Tibial nerve (tissue), 3 donors: ENCODE measurements at regions not wholly inside any gene's neighbourhood (a gene's known extent, or its start where the extent isn't known, plus 50 kb on each side); places are given as distances from the start of the nearest gene placed in this dataset.

ENCODE experiments used
- CTCF ChIP-seq, 5 experiments: fragments of 200-600 bp in 3 of 5; fragments of 450-650 bp in 2 of 5; sonication (generic) in 3 of 5; IDR thresholded peaks; one replicate each; pipeline ENCODE4 v1.5.1; 2016 to 2019; ENCODE audit warnings: antibody characterized with exemption in 5 of 5, mild to moderate bottlenecking in 3 of 5, moderate library complexity in 2 of 5
- POLR2A ChIP-seq, 2 donors: fragments of 450-650 bp; IDR thresholded peaks; one replicate each; pipeline ENCODE4 v1.6.1; 2017; ENCODE audit warnings: antibody characterized with exemption in 2 of 2, mild to moderate bottlenecking in 2 of 2, moderate library complexity in 2 of 2

DNA sequence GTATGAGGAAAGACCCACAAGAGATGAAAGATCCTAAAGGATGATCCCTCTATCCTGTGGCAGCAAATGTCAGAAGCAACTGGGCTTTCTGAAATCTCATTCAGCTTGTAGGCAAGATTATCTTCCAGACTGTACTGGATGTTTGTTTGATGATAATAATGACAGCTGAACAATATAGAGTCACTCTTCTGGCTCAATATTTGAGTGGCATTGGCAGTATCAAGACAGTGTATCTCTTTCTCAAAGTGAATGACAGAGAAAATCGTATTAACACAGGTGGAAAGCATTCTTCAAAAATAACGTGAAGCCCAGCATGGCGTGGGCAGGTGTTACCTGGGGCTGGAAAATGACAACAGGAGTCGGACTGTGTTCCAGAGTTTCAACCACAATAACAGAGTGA, 114.5 kb downstream of the GPR37 start:
- TF ChIP-seq CTCF (IDR thresholded peaks at IDR 0.05) (no peak), POLR2A (IDR thresholded peaks at IDR 0.05) (no peak)
